ENCODE measurements at regions not wholly inside any gene's neighbourhood (a gene's known extent, or its start where the extent isn't known, plus 50 kb on each side); places are given as distances from the start of the nearest gene placed in this dataset.

DNA sequence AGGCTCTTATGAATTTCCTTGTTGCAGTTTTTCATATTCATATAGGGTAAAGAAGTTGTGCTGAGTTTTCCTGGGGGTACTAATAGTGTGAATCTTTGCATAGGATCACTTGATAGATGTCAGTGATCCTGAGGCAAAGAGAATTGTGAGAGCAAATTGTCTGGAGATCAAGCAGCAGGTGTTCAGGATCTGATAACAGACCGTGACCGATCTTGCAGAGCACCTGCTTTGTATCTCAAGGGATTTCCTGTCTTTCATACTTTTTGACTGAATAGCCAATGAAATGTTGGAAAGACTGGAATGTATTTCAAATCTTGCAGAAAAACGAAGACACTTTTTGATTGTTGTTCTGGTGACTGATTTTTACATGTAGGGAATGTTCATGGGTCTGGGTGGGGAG is 914.5 kb downstream of the STIM2 start:
- no peaks in the 10 kb centered on the region for H3K36me3 ChIP-seq (ENCODE audit: insufficient read depth)
- H3K4me2 ChIP-seq, result no peak overlapping the region
- no peak for TF ChIP-seq EZH2 (IDR thresholded peaks at IDR 0.05; ENCODE audit: low read depth, unreplicated experiment)
- TF ChIP-seq CREB1 (CRISPR knock-in tag; IDR thresholded peaks at IDR 0.05; ENCODE audit: low read depth), result no peak
- TF ChIP-seq EZH2phosphoT487 (IDR thresholded peaks at IDR 0.05; ENCODE audit: unreplicated experiment), result no peak
- TF ChIP-seq NANOG (IDR thresholded peaks at IDR 0.05; ENCODE audit: borderline replicate concordance), result no peak
- TF ChIP-seq, protein P1, sequence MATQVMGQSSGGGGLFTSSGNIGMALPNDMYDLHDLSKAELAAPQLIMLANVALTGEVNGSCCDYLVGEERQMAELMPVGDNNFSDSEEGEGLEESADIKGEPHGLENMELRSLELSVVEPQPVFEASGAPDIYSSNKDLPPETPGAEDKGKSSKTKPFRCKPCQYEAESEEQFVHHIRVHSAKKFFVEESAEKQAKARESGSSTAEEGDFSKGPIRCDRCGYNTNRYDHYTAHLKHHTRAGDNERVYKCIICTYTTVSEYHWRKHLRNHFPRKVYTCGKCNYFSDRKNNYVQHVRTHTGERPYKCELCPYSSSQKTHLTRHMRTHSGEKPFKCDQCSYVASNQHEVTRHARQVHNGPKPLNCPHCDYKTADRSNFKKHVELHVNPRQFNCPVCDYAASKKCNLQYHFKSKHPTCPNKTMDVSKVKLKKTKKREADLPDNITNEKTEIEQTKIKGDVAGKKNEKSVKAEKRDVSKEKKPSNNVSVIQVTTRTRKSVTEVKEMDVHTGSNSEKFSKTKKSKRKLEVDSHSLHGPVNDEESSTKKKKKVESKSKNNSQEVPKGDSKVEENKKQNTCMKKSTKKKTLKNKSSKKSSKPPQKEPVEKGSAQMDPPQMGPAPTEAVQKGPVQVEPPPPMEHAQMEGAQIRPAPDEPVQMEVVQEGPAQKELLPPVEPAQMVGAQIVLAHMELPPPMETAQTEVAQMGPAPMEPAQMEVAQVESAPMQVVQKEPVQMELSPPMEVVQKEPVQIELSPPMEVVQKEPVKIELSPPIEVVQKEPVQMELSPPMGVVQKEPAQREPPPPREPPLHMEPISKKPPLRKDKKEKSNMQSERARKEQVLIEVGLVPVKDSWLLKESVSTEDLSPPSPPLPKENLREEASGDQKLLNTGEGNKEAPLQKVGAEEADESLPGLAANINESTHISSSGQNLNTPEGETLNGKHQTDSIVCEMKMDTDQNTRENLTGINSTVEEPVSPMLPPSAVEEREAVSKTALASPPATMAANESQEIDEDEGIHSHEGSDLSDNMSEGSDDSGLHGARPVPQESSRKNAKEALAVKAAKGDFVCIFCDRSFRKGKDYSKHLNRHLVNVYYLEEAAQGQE (IDR thresholded peaks at IDR 0.05; ENCODE audit: unreplicated experiment), result no peak
- TF ChIP-seq, protein P2, sequence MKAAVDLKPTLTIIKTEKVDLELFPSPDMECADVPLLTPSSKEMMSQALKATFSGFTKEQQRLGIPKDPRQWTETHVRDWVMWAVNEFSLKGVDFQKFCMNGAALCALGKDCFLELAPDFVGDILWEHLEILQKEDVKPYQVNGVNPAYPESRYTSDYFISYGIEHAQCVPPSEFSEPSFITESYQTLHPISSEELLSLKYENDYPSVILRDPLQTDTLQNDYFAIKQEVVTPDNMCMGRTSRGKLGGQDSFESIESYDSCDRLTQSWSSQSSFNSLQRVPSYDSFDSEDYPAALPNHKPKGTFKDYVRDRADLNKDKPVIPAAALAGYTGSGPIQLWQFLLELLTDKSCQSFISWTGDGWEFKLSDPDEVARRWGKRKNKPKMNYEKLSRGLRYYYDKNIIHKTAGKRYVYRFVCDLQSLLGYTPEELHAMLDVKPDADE (IDR thresholded peaks at IDR 0.05), result no peak
- TF ChIP-seq STAT1 (IDR thresholded peaks at IDR 0.05; ENCODE audit: unreplicated experiment), result no peak
- no peak for TF ChIP-seq ZNF114 (CRISPR knock-in tag; IDR thresholded peaks at IDR 0.05)
- no peak for TF ChIP-seq CTCF (conservative IDR thresholded peaks at IDR 0.05; ENCODE audit: low read depth in 2 of 2)
- H3K4me3 ChIP-seq, result no peak overlapping the region
- DNase-seq (ENCODE audit: low spot score), result no peak
- H4K20me1 ChIP-seq (replicated peaks; ENCODE audit: insufficient read depth), result no peaks in the 10 kb centered on the region
- H3K4me1 Mint-ChIP-seq, result peaks cover 11% of the 10 kb centered on the region
- 0 out of 2 replicates have a peak, but pooled peaks cover under 1% of the 10 kb centered on the region for H3K9me2 ChIP-seq (ENCODE audit: insufficient read depth)
- H3K79me2 ChIP-seq (replicated peaks; ENCODE audit: insufficient read depth), result no peaks in the 10 kb centered on the region
- no peak overlapping the region for H2AFZ ChIP-seq
- H3K27ac ChIP-seq (ENCODE audit: low read depth), result no peak overlapping the region
- no peaks in the 10 kb centered on the region for H3F3A ChIP-seq (replicated peaks; ENCODE audit: low read depth)
- H3K9me3 Mint-ChIP-seq, result peaks cover 8% of the 10 kb centered on the region; the same call in 2 of the 3 replicates
- ATAC-seq, result no peak
- peaks cover 12% of the 10 kb centered on the region for H3K4me1 ChIP-seq (ENCODE audit: insufficient read depth)
- no peaks in the 10 kb centered on the region for H3K27me3 Mint-ChIP-seq (ENCODE audit: insufficient read depth, low read depth, poor library complexity)
- H3K27me3 ChIP-seq (ENCODE audit: insufficient read depth), result no peaks in the 10 kb centered on the region
- no peak overlapping the region for H3K4me3 Mint-ChIP-seq
- H3K27ac Mint-ChIP-seq, result no peak overlapping the region
- H3K36me3 Mint-ChIP-seq (ENCODE audit: low read depth), result peaks cover 17% of the 10 kb centered on the region; the same call in 2 of the 3 replicates

DNA sequence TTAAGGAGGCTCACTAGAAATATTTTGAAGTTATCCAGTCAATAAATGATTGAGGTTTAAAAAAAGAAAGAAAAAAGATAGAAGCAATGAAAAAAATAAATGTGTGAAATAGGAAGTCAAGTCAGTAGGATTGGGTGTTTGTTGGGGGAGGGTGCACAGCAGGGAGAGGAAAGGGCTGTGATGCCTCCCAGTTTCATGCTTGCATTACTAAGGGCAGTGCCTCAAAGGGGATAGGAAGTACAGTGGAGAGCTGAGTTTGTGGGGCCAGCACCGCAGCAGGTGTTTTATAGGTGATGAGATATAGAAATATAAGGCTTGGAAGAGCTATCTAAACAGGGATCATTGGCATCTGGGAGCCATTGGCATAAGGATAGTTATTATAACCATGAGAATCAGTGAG is 919.2 kb downstream of the STIM2 start:
- Histone ChIP-seq H3F3A (replicated peaks; ENCODE audit: low read depth) (no peaks in the 10 kb centered on the region), H3K9me2 (ENCODE audit: insufficient read depth) (0 out of 2 replicates have a peak, but pooled peaks cover 2% of the 10 kb centered on the region), H3K27me3 (ENCODE audit: insufficient read depth) (no peaks in the 10 kb centered on the region), H3K4me3 (no peak overlapping the region), H3K79me2 (replicated peaks; ENCODE audit: insufficient read depth) (no peaks in the 10 kb centered on the region), H4K20me1 (replicated peaks; ENCODE audit: insufficient read depth) (no peaks in the 10 kb centered on the region), H3K4me1 (ENCODE audit: insufficient read depth) (peaks cover 24% of the 10 kb centered on the region), H3K36me3 (ENCODE audit: insufficient read depth) (no peaks in the 10 kb centered on the region), H2AFZ (0 out of 2 replicates have a peak overlapping the region, but pooled peaks have one; percentile 45), H3K27ac (ENCODE audit: low read depth) (no peak overlapping the region), H3K4me2 (peak overlapping the region; percentile 38)
- DNase-seq (ENCODE audit: low spot score), result peak; percentile 15
- H3K4me1 Mint-ChIP-seq, result peaks cover 24% of the 10 kb centered on the region
- H3K4me3 Mint-ChIP-seq, result no peak overlapping the region; the same call in 2 of the 3 replicates
- peaks cover 8% of the 10 kb centered on the region; the same call in 2 of the 3 replicates for H3K9me3 Mint-ChIP-seq
- peak; percentile 60 for ATAC-seq
- H3K27me3 Mint-ChIP-seq (ENCODE audit: insufficient read depth, low read depth, poor library complexity), result no peaks in the 10 kb centered on the region
- H3K36me3 Mint-ChIP-seq (ENCODE audit: low read depth), result peaks cover 20% of the 10 kb centered on the region; the same call in 2 of the 3 replicates
- no peak overlapping the region; the same call in 1 of the 2 replicates for H3K27ac Mint-ChIP-seq
- TF ChIP-seq, protein P1 (IDR thresholded peaks at IDR 0.05; ENCODE audit: unreplicated experiment), result no peak
- TF ChIP-seq CTCF (conservative IDR thresholded peaks at IDR 0.05; ENCODE audit: low read depth in 2 of 2) (no peak), STAT1 (IDR thresholded peaks at IDR 0.05; ENCODE audit: unreplicated experiment) (no peak), EZH2 (IDR thresholded peaks at IDR 0.05; ENCODE audit: low read depth, unreplicated experiment) (no peak), CREB1 (CRISPR knock-in tag; IDR thresholded peaks at IDR 0.05; ENCODE audit: low read depth) (no peak), ZNF114 (CRISPR knock-in tag; IDR thresholded peaks at IDR 0.05) (no peak)
